Natural killer cell (primary cell): ENCODE measurements at regions not wholly inside any gene's neighbourhood (a gene's known extent, or its start where the extent isn't known, plus 50 kb on each side); places are given as distances from the start of the nearest gene placed in this dataset.

Source experiments
- ATAC-seq, 3 donors: fragments of 150-1000 bp in 2 of 3; fragments of 200-7000 bp in 1 of 3; cut with Tn5 transposase; 1 replicate in 1 of 3; 2 replicates in 2 of 3; pipeline ENCODE4 v1.10.0; 2021; ENCODE audit warnings: mild to moderate bottlenecking in 2 of 3, moderate library complexity in 2 of 3
- DNase-seq, 2 donors: peaks; one replicate each; pipeline versions ENCODE4 v3.0.0 to v3.0.0-alpha.2; 2013 to 2021; ENCODE audit warnings: mixed read lengths in 1 of 2
- H3K27ac ChIP-seq: one replicate; pipeline ENCODE4 v1.5.1; 2013; ENCODE audit warnings: mild to moderate bottlenecking, low read length
- H3K27me3 ChIP-seq: one replicate; pipeline ENCODE4 v1.6.1; 2013; ENCODE audit warnings: low read length; ENCODE audit not compliant: control insufficient read depth, insufficient read depth
- H3K36me3 ChIP-seq: one replicate; pipeline ENCODE4 v1.6.1; 2013; ENCODE audit warnings: low read length; ENCODE audit not compliant: control insufficient read depth, insufficient read depth
- H3K4me1 ChIP-seq: one replicate; pipeline ENCODE4 v1.6.1; 2013; ENCODE audit warnings: low read length; ENCODE audit not compliant: control insufficient read depth, insufficient read depth
- H3K4me3 ChIP-seq: one replicate; pipeline ENCODE4 v1.5.1; 2013; ENCODE audit warnings: low read length
- H3K9me3 ChIP-seq: one replicate; pipeline ENCODE4 v1.6.1; 2013; ENCODE audit warnings: low read length; ENCODE audit not compliant: control insufficient read depth, insufficient read depth
- H3K27ac Mint-ChIP-seq, 2 donors: one replicate each; pipeline ENCODE4 v1.8.0; 2022; ENCODE audit warnings: mild to moderate bottlenecking in 2 of 2, mixed read lengths in 2 of 2, moderate library complexity in 1 of 2
- H3K27me3 Mint-ChIP-seq, 2 donors: one replicate each; pipeline ENCODE4 v1.8.0; 2022; ENCODE audit warnings: low read depth in 2 of 2, mixed read lengths in 2 of 2
- H3K36me3 Mint-ChIP-seq: one replicate; pipeline ENCODE4 v1.8.0; 2022; ENCODE audit warnings: mixed read lengths
- H3K4me1 Mint-ChIP-seq, 2 donors: one replicate each; pipeline ENCODE4 v1.8.0; 2022; ENCODE audit warnings: mixed read lengths in 2 of 2
- H3K4me3 Mint-ChIP-seq: one replicate; pipeline ENCODE4 v1.8.0; 2022; ENCODE audit warnings: mild to moderate bottlenecking, moderate library complexity, mixed read lengths
- H3K9me3 Mint-ChIP-seq, 2 donors: one replicate each; pipeline ENCODE4 v1.8.0; 2022; ENCODE audit warnings: mixed read lengths in 2 of 2
- CTCF ChIP-seq: fragments of 200-600 bp; IDR thresholded peaks from one replicate; pipeline ENCODE4 v1.8.0; 2022; ENCODE audit warnings: antibody characterized with exemption
- WGBS: methylation state at CpG from one replicate; pipeline ENCODE4 v1.1.7; 2013; ENCODE audit warnings: missing lambda C conversion rate; ENCODE audit not compliant: insufficient coverage; 5-methylcytosine and 5-hydroxymethylcytosine counted together
- intact Hi-C: fragments of 100-400 bp; cut with micrococcal nuclease; formaldehyde crosslinking; loops from one replicate; pipeline ENCODE4 v1.14.2; 2022

GRCh38 chr20:23278172-23278571, 72.4 kb upstream of the NXT1 start:
- intact Hi-C loops, result no loop called here
- Mint-ChIP-seq H3K4me1 (no peaks in the 10 kb centered on the region), H3K9me3 (no peaks in the 10 kb centered on the region)

GRCh38 chr20:23277316-23277715, 73.3 kb upstream of the NXT1 start:
- TF ChIP-seq CTCF, result no peak
- 88% methylated on average over 2 of the region's 2 CpGs for WGBS
- no peaks in the 10 kb centered on the region for H3K27me3 ChIP-seq
- no peak overlapping the region for H3K27ac ChIP-seq
- no peak overlapping the region for H3K4me3 ChIP-seq
- ATAC-seq, result no peak
- no peaks in the 10 kb centered on the region for H3K36me3 Mint-ChIP-seq
- peaks cover 5% of the 10 kb centered on the region in 2 donors for H3K27me3 Mint-ChIP-seq
- intact Hi-C loops, result no loop called here
- no peaks in the 10 kb centered on the region for H3K4me1 ChIP-seq
- no peak overlapping the region for H3K27ac Mint-ChIP-seq
- H3K4me3 Mint-ChIP-seq, result no peak overlapping the region
- H3K36me3 ChIP-seq, result no peaks in the 10 kb centered on the region
- no peaks in the 10 kb centered on the region for H3K9me3 Mint-ChIP-seq
- no peaks in the 10 kb centered on the region for H3K4me1 Mint-ChIP-seq
- DNase-seq, result no peak
- no peaks in the 10 kb centered on the region for H3K9me3 ChIP-seq

More at GRCh38 chr20:23278172-23278571, 72.4 kb upstream of the NXT1 start:
- H3K27ac Mint-ChIP-seq, result no peak overlapping the region
- no peaks in the 10 kb centered on the region for H3K9me3 ChIP-seq
- H3K27me3 Mint-ChIP-seq, result peaks cover 2 to 5% of the 10 kb centered on the region in 2 donors
- no peak for TF ChIP-seq CTCF
- H3K4me1 ChIP-seq, result no peaks in the 10 kb centered on the region
- 86% methylated on average over 2 of the region's 4 CpGs for WGBS
- no peak for ATAC-seq
- no peaks in the 10 kb centered on the region for H3K27me3 ChIP-seq
- no peak for DNase-seq
- no peak overlapping the region for H3K4me3 ChIP-seq
- no peak overlapping the region for H3K27ac ChIP-seq
- H3K36me3 ChIP-seq, result no peaks in the 10 kb centered on the region
- no peaks in the 10 kb centered on the region for H3K36me3 Mint-ChIP-seq
- no peak overlapping the region for H3K4me3 Mint-ChIP-seq

- WGBS, result 80% methylated on average over 3 of the region's 3 CpGs
- H3K27ac ChIP-seq, result no peak overlapping the region
- no peaks in the 10 kb centered on the region for H3K4me1 ChIP-seq
- no peaks in the 10 kb centered on the region for H3K9me3 ChIP-seq
- H3K27ac Mint-ChIP-seq, result no peak overlapping the region
- no peaks in the 10 kb centered on the region for H3K9me3 Mint-ChIP-seq
- no peak overlapping the region for H3K4me3 ChIP-seq
- intact Hi-C loops, result no loop called here
- no peaks in the 10 kb centered on the region for H3K27me3 ChIP-seq
- ATAC-seq (no peak), DNase-seq (no peak)
- no peak overlapping the region for H3K4me3 Mint-ChIP-seq
- no peaks in the 10 kb centered on the region for H3K4me1 Mint-ChIP-seq
- peaks cover 5% of the 10 kb centered on the region in 2 donors for H3K27me3 Mint-ChIP-seq
- no peak for TF ChIP-seq CTCF
- H3K36me3 Mint-ChIP-seq, result no peaks in the 10 kb centered on the region
- H3K36me3 ChIP-seq, result no peaks in the 10 kb centered on the region
Measured at GRCh38 chr20:23273776-23274175, 76.8 kb upstream of the NXT1 start.

DNA sequence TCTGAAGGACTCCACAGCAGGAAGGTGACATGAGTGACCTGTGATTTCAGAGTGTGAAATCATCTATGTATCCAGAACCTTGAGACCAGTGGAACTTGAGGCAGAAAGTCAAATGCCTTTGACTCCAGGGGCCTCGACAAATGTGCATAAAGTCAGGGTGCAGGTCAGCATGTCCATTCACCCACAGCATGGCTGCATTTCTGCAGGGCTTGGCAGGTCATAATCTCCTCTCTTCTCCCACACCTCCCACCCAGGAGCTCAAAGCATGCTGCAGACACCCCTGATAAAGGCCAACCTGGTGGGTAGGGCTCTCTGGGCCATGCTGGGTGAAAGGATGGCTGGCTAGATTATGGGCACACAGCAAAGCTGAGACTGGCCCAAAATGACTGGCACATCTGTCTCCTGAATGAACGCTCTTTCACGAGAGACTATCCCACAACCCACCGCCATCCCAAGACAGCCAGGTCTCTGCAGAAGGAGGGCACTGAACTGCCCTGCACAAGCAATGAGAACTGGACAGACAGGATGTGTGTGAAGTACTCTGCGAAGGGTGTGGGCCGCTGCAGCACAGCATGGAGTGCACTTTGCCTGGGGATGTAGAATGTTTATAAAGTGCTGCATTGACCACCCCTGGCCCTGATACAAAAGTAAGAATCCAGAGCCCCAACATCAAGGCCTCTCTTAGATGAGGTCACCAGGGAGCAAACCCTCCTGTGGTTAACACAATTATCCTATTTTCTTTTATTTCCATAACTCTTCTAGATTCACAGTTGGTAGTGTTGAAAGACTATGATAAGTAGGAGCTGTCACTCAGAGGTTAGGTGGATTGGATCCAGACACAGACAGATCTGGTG, 78.2 kb upstream of the NXT1 start:
- H3K36me3 Mint-ChIP-seq, result no peaks in the 10 kb centered on the region
- 91% methylated on average over 6 of the region's 6 CpGs for WGBS
- Histone ChIP-seq H3K27me3 (no peaks in the 10 kb centered on the region), H3K27ac (no peak overlapping the region), H3K9me3 (no peaks in the 10 kb centered on the region), H3K4me3 (no peak overlapping the region), H3K36me3 (no peaks in the 10 kb centered on the region), H3K4me1 (no peaks in the 10 kb centered on the region)
- no peak for TF ChIP-seq CTCF
- H3K4me1 Mint-ChIP-seq, result no peaks in the 10 kb centered on the region
- no peak overlapping the region for H3K27ac Mint-ChIP-seq
- intact Hi-C loops, result no loop called here
- peaks cover 5% of the 10 kb centered on the region in 2 donors for H3K27me3 Mint-ChIP-seq
- DNase-seq (no peak), ATAC-seq (no peak)
- H3K4me3 Mint-ChIP-seq, result no peak overlapping the region
- H3K9me3 Mint-ChIP-seq, result no peaks in the 10 kb centered on the region
